ENCODE measurements at regions not wholly inside any gene's neighbourhood (a gene's known extent, or its start where the extent isn't known, plus 50 kb on each side); places are given as distances from the start of the nearest gene placed in this dataset.
"Not testable (repeated sequence)": the region's sequence is repeated elsewhere in the genome, so short reads cannot be mapped to it uniquely, and the experiment has no call there.

- no peak for DNase-seq (ENCODE audit: extremely low read depth, low read depth, low spot score)
Observed at GRCh38 chr7:131038153-131038552, 289.5 kb upstream of the MKLN1 start.

DNA sequence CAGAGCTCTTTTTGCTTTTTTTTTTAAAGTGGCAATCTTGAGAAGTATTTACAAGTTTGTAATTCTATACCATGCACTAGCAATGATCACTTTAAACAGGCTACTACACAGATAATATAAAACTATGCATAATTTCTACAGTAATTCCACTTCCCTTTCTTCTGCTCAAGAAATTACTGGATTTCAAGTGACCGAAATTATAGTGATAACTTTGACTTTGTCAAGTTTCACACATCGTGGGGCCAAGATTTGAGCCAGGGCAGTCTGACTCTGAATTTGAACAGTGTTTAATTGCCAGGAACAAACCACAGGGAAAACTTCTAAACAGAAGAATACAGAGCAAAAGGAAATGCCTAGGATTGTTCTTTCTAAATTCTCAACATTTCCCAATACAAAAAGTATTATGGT is 288.3 kb upstream of the MKLN1 start:
- DNase-seq (ENCODE audit: extremely low read depth, low read depth, low spot score): no peak

DNA sequence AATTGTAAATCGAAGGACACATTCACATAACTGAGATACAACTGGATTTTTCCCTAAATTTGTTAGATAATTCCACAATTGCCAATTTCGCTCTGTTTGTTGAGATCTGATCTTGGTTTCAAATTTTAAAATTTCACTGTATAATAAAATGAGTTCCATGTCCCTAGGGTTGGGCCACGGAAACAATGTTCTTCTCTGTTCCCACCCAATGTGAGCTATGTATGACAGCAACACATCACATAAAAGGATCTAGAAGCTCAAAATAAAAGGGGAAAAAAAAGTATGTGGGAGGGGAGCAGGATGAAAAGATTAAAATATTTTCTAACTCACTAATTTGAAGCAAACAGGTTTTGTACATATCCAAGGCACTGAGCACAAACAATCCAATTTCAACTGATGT is 287.8 kb upstream of the MKLN1 start:
- no peak for DNase-seq (ENCODE audit: extremely low read depth, low read depth, low spot score)

GRCh38 chr7:131040467-131040932 is 287.2 kb upstream of the MKLN1 start:
- DNase-seq (ENCODE audit: extremely low read depth, low read depth, low spot score): peak; percentile 72

DNA sequence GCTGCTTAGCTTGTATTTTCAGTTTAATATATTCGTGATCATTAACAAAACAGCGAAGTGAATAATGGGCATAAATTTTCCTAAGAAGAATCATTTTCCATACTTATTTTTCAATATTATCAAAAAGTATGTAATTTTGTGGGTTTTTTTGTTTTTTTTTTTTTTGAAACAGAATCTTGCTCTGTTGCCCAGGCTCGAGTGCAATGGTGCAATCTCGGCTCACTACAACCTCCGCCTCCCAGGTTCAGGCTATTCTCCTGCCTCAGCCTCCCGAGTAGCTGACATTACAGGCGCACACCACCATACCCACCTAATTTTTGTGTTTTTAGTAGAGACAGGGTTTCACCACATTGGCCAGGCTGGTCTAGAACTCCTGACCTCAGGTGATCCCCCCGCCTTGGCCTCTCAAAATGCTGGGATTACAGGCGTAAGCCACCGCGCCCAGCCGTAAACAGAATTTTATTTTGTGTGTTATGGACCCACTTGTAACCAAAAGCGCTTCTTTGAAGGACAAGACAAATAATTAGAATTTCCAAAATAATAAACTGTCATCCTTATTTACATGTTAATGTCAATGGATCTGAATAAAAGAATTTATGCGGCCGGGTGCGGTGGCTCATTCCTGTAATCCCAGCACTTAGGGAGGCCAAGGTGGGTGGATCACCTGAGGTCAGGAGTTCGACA is 286.5 kb upstream of the MKLN1 start:
- DNase-seq (ENCODE audit: extremely low read depth, low read depth, low spot score): not testable (repeated sequence)

DNA sequence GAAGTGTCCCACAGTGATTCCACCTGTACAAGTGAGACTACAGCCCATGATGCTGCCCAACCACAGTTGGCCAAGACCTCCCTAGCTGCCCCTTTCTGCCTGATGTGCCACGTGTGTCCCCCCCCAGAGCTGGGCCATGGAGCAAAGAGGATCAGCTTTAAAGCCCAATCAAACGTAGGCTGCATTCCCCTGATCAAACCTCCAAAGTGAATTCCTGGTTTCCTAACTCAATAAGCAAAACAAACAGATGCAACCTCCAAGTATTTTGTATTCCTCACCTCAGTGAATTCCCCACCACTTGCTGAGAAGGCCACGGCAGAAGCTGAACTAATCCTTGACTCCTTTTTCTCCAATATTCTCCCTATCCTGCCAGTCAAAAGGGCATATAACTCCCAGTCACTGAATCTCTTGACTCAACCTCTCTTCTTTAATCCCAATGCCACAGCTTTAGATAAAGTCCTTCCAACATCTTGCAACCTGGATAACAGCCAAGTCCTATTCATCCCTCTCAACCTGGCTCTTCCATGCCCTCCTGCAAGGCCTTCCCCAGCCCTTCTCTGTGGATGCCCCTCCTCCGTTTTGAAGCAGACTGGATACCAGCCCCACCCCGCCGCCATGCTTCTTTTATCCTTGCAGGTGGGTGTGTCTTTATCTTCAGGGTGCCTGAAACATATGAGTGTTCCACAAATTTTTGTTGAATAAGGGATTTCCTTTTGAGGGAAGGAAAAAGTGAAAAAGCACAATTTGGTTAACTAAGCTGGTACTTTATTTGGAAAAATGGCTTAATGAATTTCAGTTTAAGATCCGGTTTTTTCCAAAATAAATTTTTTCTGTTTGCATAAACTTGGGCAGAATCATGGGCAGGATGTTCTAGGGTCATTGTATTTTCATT is 285.2 kb upstream of the MKLN1 start:
- no peak for DNase-seq (ENCODE audit: extremely low read depth, low read depth, low spot score)

DNA sequence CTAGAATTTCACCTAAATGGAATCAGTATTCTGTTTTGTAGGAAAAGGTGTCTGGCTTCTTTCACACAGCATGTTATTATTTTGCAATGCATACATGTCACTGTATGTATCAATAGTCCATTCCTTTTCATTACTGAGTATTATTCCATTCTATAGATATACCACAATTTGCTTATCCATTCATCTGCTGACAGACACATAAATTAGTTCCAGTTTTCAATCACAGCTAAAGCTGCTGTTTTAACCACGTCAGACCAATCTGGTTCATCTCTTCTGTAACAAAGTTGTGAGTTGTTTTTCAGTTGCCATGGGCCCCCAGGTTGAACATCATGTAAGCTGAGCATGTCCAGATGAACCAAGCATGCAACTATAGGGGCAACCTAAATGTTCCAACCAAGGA is 282.1 kb upstream of the MKLN1 start:
- DNase-seq (ENCODE audit: extremely low read depth, low read depth, low spot score): no peak

DNA sequence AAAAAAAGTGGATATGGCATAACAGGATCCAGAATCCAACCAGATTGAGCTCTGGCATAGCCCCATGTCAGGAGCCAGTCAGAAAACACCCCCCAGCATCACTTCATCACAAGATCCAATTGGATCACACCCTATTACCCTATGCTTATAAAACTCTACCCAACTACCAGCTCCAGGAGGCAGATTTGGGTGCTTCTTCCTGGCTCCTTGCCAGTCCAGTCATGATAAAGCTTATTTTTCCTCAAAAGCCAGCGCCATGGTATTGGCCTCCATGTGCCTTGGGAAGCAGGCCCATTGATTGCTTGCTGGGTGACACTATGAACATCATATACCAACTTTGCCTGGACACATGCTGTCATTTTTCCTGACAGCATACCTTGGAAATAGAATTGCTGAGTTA is 281.4 kb upstream of the MKLN1 start:
- no peak for DNase-seq (ENCODE audit: extremely low read depth, low read depth, low spot score)

GRCh38 chr7:131047651-131048304 is 279.9 kb upstream of the MKLN1 start:
- no peak for DNase-seq (ENCODE audit: extremely low read depth, low read depth, low spot score)

DNA sequence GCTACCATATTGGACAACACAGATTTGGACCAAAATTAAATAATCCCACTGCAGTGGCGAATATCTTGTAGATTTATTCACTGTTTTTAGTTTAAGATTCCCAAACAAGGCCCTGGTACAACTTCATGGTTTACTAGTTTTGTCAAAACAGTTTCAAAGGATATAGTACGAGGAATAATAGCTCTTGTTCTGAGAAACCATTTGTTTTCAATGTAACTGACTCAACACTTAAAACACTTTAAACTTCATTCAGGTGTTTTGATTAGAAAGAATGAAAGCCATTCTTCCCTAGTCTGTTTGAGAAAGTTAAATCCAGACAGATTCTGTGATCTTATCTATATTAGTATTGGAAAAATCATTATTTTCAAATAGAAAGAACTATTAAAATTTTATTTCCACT is 276.4 kb upstream of the MKLN1 start:
- no peak for DNase-seq (ENCODE audit: extremely low read depth, low read depth, low spot score)

DNA sequence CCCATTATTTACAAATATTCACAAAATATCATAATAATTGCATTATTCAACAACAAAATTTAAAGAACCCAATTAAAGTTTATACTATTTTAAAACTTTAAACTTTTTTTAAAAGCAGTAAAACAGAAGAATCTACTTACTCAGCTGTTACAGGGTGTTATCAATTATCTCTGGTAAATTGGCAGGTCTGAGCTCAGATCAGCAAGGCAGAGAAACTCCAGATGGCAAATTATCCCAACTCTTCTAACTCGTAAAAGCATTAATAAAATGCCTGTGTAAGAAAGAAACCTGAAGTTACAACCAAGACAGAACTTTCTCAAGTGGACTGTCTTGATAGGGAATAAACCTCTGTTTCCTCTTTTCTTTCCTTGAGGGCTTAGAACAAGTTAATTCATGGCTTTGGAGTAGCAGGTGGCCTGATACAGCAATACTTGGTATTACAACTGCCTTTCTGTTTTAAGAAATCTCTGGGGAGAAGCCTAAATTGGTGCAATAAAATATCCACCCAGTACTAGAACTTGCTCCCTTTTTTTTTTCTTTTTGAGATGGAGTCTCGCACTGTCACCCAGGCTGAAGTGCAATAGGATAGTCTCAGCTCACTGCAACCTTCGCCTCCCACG is 275.3 kb upstream of the MKLN1 start:
- DNase-seq (ENCODE audit: extremely low read depth, low read depth, low spot score): no peak

- DNase-seq (ENCODE audit: extremely low read depth, low read depth, low spot score): no peak
Observed at GRCh38 chr7:131056007-131056406, 271.7 kb upstream of the MKLN1 start.

DNA sequence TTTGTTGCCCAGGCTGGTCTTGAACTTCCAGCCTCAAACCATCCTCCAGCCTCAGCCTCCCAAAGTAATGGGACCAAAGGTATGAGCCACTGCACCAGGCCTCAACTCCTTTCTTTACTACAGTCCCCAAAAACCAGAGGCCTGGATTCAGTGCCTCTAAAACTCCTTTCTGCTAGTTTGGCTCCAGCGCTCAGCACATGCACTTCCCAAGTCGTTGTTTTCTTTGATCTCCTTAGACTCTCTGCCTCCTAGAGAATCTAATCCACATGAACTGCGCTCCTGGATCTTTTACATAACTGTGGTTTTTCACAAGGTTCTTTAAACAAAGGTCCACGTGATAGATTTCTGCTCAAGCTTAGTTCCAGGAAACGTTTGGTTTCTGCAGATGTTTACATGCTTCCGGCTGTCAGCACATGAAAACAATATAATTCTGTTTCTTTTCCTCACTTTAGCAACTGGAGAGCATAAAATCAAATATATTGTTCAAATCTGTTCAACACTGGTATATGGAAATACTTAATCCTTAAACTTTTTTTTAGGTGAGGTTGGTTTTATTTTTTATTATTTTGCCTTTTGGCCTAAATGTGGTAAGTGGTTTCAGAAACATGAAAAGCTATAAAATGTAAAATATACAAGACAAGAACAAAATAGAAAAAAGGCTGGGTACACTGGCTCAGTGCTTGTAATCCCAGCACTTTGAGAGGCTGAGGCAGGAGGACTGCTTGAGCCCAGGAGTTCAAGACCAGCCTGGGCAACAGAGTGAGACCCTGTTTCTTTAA is 270.5 kb upstream of the MKLN1 start:
- DNase-seq (ENCODE audit: extremely low read depth, low read depth, low spot score): peak; percentile 92

DNA sequence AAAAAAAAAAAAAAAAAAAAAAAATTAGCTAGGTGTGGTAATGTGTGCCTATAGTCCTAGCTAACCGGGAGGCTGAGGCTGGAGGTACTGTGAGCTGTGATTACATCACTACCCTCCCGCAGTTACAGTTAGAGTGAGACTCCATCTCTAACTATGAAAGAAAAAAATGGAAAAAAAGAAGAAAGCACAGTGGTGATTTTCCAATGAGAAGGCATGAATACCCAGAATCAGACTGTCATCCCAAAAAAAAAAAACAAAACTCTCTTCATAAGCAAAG is 269.9 kb upstream of the MKLN1 start:
- no peak for DNase-seq (ENCODE audit: extremely low read depth, low read depth, low spot score)

GRCh38 chr7:131058561-131059288 is 269.0 kb upstream of the MKLN1 start:
- DNase-seq (ENCODE audit: extremely low read depth, low read depth, low spot score): not testable (repeated sequence)

DNA sequence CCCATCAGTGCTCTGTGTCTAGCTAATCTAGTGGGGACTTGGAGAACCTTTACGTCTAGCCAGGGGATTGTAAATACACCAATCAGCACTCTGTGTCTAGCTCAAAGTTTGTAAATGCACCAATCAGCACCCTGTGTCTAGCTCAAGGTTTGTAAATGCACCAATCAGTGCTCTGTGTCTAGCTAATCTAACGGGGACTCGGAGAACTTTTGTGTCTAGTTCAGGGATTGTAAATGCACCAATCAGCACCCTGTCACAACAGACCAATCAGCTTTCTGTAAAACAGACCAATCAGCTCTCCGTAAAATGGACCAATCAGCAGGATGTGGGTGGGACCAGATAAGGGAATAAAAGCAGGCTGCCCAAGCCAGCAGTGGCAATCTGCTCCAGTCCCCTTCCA is 268.3 kb upstream of the MKLN1 start:
- not testable (repeated sequence) for DNase-seq (ENCODE audit: extremely low read depth, low read depth, low spot score)

DNA sequence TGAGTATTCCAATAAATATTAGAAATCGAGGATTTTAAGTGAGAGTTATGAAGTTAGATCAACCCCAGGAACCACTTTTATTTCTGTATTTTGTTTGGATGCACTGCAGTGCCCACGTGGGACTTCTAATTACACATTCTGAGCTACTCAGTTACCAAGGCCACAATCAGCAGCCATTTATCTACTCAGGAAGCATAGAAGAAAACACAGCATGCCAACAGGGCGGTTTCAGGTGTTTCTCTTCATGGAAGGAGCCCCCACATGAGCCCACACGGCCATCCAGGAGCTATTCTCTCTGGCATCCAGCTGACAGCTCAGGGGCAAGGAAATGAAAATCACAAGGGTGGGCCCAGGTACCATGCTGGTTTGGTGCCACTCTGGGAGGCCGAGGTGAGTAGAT is 266.5 kb upstream of the MKLN1 start:
- DNase-seq (ENCODE audit: extremely low read depth, low read depth, low spot score): no peak

DNA sequence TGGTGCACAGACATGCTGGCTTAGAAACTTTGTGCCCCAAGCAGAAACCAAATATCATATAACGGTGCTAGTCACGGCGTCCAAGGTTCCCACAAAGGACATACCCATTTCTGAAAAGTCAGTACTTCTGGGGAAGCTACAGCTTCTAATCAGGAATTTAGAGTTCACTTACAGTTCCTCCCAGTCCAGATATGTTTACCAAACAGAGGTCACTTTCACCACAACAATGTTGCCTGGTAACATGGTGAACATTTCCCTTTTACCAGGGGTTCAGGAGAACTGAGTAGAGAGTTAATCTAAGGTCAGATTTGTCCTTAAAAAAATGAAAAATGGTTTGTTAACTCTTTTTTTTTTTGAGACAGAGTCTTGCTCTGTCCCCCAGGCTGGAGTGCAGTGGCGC is 265.9 kb upstream of the MKLN1 start:
- no peak for DNase-seq (ENCODE audit: extremely low read depth, low read depth, low spot score)

DNA sequence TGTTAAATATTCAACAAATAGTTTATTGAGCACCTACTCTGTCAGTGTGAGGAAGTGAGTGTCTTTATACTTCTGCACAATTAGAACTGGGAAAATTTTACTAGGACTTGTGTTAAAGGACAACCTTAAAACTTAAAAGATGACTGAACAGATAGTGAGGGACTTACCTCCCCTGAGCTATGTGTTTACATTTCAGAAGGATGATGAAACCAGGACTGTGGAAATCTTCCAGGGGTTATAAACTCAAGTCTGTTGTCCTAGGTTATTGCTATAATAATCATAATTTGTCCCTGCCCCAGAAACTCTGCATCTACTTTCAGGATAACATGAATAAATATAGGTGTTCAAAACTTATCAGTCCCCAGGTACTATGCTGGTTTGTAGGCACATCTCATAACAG is 261.0 kb upstream of the MKLN1 start:
- DNase-seq (ENCODE audit: extremely low read depth, low read depth, low spot score): no peak

DNA sequence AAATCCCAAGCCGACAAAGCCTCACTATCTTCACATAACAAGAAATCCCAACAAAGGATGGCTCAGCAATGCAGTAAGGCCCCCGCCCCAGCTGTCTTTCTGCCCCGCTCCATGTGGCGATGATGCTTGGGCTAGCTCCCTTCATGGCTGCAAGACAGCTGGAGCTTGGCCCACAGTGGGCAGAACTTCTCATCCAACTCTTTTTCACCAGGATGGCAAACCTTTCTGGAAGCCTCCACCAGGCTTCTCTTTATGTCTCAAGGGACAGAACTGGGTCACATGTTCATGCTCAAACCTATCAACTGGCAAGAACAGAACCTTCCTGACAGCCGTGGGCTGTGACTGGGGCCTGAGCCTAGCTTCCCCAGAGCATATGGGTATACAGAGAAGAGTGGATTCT is 260.5 kb upstream of the MKLN1 start:
- no peak for DNase-seq (ENCODE audit: extremely low read depth, low read depth, low spot score)

Measured in glomerular endothelial cell (primary cell).